ENCODE measurements at regions not wholly inside any gene's neighbourhood (a gene's known extent, or its start where the extent isn't known, plus 50 kb on each side); places are given as distances from the start of the nearest gene placed in this dataset.

GRCh38 chr6:95094751-95095663, 482.3 kb upstream of the MANEA start:
- ChIA-PET POLR2A (no interaction called here), CTCF (no interaction called here)
- peak overlapping the region in 1 of 3 experiments; percentile 16 for H3K4me3 ChIP-seq (replicated peaks in 1 of 3; ENCODE audit: insufficient read depth in 1 of 3, low read depth in 1 of 3, low read length in 3 of 3)
- intact Hi-C loops (cut with micrococcal nuclease) (no loop called here), dilution Hi-C loops (cut with MboI; ENCODE audit: extremely low pct_ligation_motif_present, low sequenced_read_pairs) (no loop called here)
- peak overlapping the region; percentile 63 for H3K27ac ChIP-seq (ENCODE audit: insufficient read depth, low read depth, low read length)
- H3K27me3 ChIP-seq (ENCODE audit: control insufficient read depth in 2 of 2, insufficient read depth in 2 of 2, low read length in 2 of 2): no peaks in the 10 kb centered on the region
- peak overlapping the region; percentile 74 for H3K4me2 ChIP-seq (ENCODE audit: insufficient read depth, low read length)
- H3K9me3 ChIP-seq (replicated peaks; ENCODE audit: control insufficient read depth, insufficient read depth, low read length): no peaks in the 10 kb centered on the region
- no peaks in the 10 kb centered on the region for H3K79me2 ChIP-seq (ENCODE audit: control insufficient read depth, insufficient read depth, low read length)
- H3K9ac ChIP-seq (replicated peaks; ENCODE audit: extremely low read depth, insufficient read depth, low read length): peak overlapping the region; percentile 42
- peaks cover 11% of the 10 kb centered on the region for H3K4me1 ChIP-seq (ENCODE audit: control insufficient read depth, extremely low read depth, insufficient read depth, low read length)
- DNase-seq (ENCODE audit: low read depth, low spot score) (peak; percentile 6), FAIRE-seq (no peak)
- H4K20me1 ChIP-seq (replicated peaks; ENCODE audit: control insufficient read depth, extremely low read depth, insufficient read depth, low read length): no peaks in the 10 kb centered on the region
- no peaks in the 10 kb centered on the region for H3K36me3 ChIP-seq (ENCODE audit: control insufficient read depth in 2 of 2, extremely low read depth in 1 of 2, insufficient read depth in 2 of 2, low read length in 2 of 2)
- no TSS peak for BruUV-seq (replicated peaks)
- peak overlapping the region; percentile 68 for H2AFZ ChIP-seq (ENCODE audit: low read depth, low read length)
- TF ChIP-seq JUN (IDR thresholded peaks at IDR 0.05; ENCODE audit: borderline replicate concordance, insufficient read depth, insufficient read length, low read depth) (peak; percentile 16), CTCF (IDR thresholded peaks at IDR 0.05; ENCODE audit: extremely low read depth in 1 of 2, insufficient read depth in 1 of 2, low read depth in 1 of 2, low read length in 2 of 2) (no peak), MYC (IDR thresholded peaks at IDR 0.05; ENCODE audit: low read depth, low read length) (no peak), EZH2 (IDR thresholded peaks at IDR 0.05; ENCODE audit: borderline replicate concordance, low read depth, low read length, severe bottlenecking) (no peak), POLR2A (IDR thresholded peaks at IDR 0.05; ENCODE audit: low read depth, low read length) (no peak), POLR2AphosphoS5 (IDR thresholded peaks at IDR 0.05; ENCODE audit: insufficient read depth, low read depth, low read length) (peak; percentile 24), FOS (IDR thresholded peaks at IDR 0.05; ENCODE audit: borderline replicate concordance, insufficient read depth, low read length) (peak; percentile 81), MAX (IDR thresholded peaks at IDR 0.05; ENCODE audit: insufficient read depth, insufficient read length) (no peak), GATA2 (IDR thresholded peaks at IDR 0.05; ENCODE audit: insufficient read depth, insufficient read length, low read depth, low read length) (peak; percentile 54)
- no peaks in the 10 kb centered on the region for H3K9me1 ChIP-seq (replicated peaks; ENCODE audit: control insufficient read depth, extremely low read depth, insufficient read depth, low read length)

All from endothelial cell of umbilical vein (primary cell).